ENCODE measurements at regions not wholly inside any gene's neighbourhood (a gene's known extent, or its start where the extent isn't known, plus 50 kb on each side); places are given as distances from the start of the nearest gene placed in this dataset.
"Not testable (repeated sequence)": the region's sequence is repeated elsewhere in the genome, so short reads cannot be mapped to it uniquely, and the experiment has no call there.

GRCh38 chr9:31323726-31324444 lies 1060.6 kb upstream of the ACO1 start:
- intact Hi-C loops (cut with micrococcal nuclease) = no loop called here
- TF ChIP-seq CTCF (IDR thresholded peaks at IDR 0.05) = no peak
- Mint-ChIP-seq H3K36me3 (ENCODE audit: low read depth) (no peaks in the 10 kb centered on the region), H3K9me3 (peaks cover 2% of the 10 kb centered on the region), H3K4me3 (no peak overlapping the region), H3K4me1 (ENCODE audit: low read depth) (peaks cover 24% of the 10 kb centered on the region), H3K27me3 (no peaks in the 10 kb centered on the region), H3K27ac (peak overlapping the region; percentile 84)
- ChIA-PET POLR2A (no interaction called here), CTCF (no interaction called here)
- DNase-seq (no peak), ATAC-seq (peak; percentile 30)

- CTCF ChIA-PET = no interaction called here
Observed at GRCh38 chr9:31325778-31326177, 1058.7 kb upstream of the ACO1 start.

GRCh38 chr9:31326883-31327282 lies 1057.6 kb upstream of the ACO1 start:
- H3K9me3 Mint-ChIP-seq; H3K27me3 Mint-ChIP-seq; CTCF ChIA-PET; ATAC-seq; H3K4me3 Mint-ChIP-seq; H3K27ac Mint-ChIP-seq; intact Hi-C loops (cut with micrococcal nuclease); DNase-seq; POLR2A ChIA-PET; H3K36me3 Mint-ChIP-seq (ENCODE audit: low read depth): not testable (repeated sequence)
- peaks cover 24% of the 10 kb centered on the region for H3K4me1 Mint-ChIP-seq (ENCODE audit: low read depth)

More at GRCh38 chr9:31325778-31326177, 1058.7 kb upstream of the ACO1 start:
- no peaks in the 10 kb centered on the region for H3K27me3 Mint-ChIP-seq
- intact Hi-C loops (cut with micrococcal nuclease) = no loop called here
- H3K4me3 Mint-ChIP-seq = no peak overlapping the region
- peaks cover 2% of the 10 kb centered on the region for H3K9me3 Mint-ChIP-seq
- TF ChIP-seq CTCF (IDR thresholded peaks at IDR 0.05) = no peak
- POLR2A ChIA-PET = no interaction called here
- DNase-seq = no peak
- H3K36me3 Mint-ChIP-seq (ENCODE audit: low read depth) = no peaks in the 10 kb centered on the region
- no peak overlapping the region for H3K27ac Mint-ChIP-seq
- no peak for ATAC-seq
- peaks cover 24% of the 10 kb centered on the region for H3K4me1 Mint-ChIP-seq (ENCODE audit: low read depth)

- POLR2A ChIA-PET = no interaction called here
Observed at GRCh38 chr9:31334837-31335528, 1049.5 kb upstream of the ACO1 start.

More at GRCh38 chr9:31334837-31335528, 1049.5 kb upstream of the ACO1 start:
- intact Hi-C loops (cut with micrococcal nuclease) = no loop called here
- H3K4me3 Mint-ChIP-seq = no peak overlapping the region
- peaks cover 2% of the 10 kb centered on the region for H3K9me3 Mint-ChIP-seq
- peaks cover 2% of the 10 kb centered on the region for H3K36me3 Mint-ChIP-seq (ENCODE audit: low read depth)
- H3K4me1 Mint-ChIP-seq (ENCODE audit: low read depth) = peaks cover 22% of the 10 kb centered on the region
- ATAC-seq = peak; percentile 17
- H3K27ac Mint-ChIP-seq = no peak overlapping the region
- CTCF ChIA-PET = interaction anchor here (1.3 kb wide), 1 partner anchor 13 kb away, joined by 3 read pairs; no protein-coding TSS in a partner anchor
- no peak for TF ChIP-seq CTCF (IDR thresholded peaks at IDR 0.05)
- DNase-seq = no peak
- H3K27me3 Mint-ChIP-seq = no peaks in the 10 kb centered on the region
